ENCODE measurements at regions not wholly inside any gene's neighbourhood (a gene's known extent, or its start where the extent isn't known, plus 50 kb on each side); places are given as distances from the start of the nearest gene placed in this dataset.
"Not testable (repeated sequence)": the region's sequence is repeated elsewhere in the genome, so short reads cannot be mapped to it uniquely, and the experiment has no call there.

- DNase-seq: no peak
These were observed 172.6 kb upstream of the BET1 start for GRCh38 chr7:94176694-94177200.

GRCh38 chr7:94177441-94177840 lies 173.3 kb upstream of the BET1 start:
- DNase-seq: no peak

- DNase-seq: no peak
These were observed 174.1 kb upstream of the BET1 start for GRCh38 chr7:94178230-94178629.

- no peak for DNase-seq
These were observed 175.3 kb upstream of the BET1 start for GRCh38 chr7:94179466-94179865.

- no peak for DNase-seq
These were observed 177.9 kb upstream of the BET1 start for GRCh38 chr7:94182066-94182465.

- no peak for DNase-seq
These were observed 178.6 kb upstream of the BET1 start for GRCh38 chr7:94182721-94183120.

GRCh38 chr7:94183289-94183749 lies 179.2 kb upstream of the BET1 start:
- no peak for DNase-seq

GRCh38 chr7:94183891-94184290 lies 179.7 kb upstream of the BET1 start:
- no peak for DNase-seq

GRCh38 chr7:94188350-94188749 lies 184.2 kb upstream of the BET1 start:
- DNase-seq: no peak

- no peak for DNase-seq
These were observed 186.5 kb upstream of the BET1 start for GRCh38 chr7:94190599-94191061.

GRCh38 chr7:94194426-94194825 lies 190.3 kb upstream of the BET1 start:
- DNase-seq: not testable (repeated sequence)

GRCh38 chr7:94195201-94195600 lies 191.0 kb upstream of the BET1 start:
- no peak for DNase-seq

GRCh38 chr7:94195813-94196212 lies 191.7 kb upstream of the BET1 start:
- no peak for DNase-seq

GRCh38 chr7:94205529-94205928 lies 189.2 kb upstream of the COL1A2 start:
- DNase-seq: no peak

- DNase-seq: no peak
These were observed 188.4 kb upstream of the COL1A2 start for GRCh38 chr7:94206295-94206694.

- DNase-seq: no peak
These were observed 182.5 kb upstream of the COL1A2 start for GRCh38 chr7:94212160-94212559.

GRCh38 chr7:94216944-94217461 lies 177.7 kb upstream of the COL1A2 start:
- no peak for DNase-seq

GRCh38 chr7:94217766-94218165 lies 176.9 kb upstream of the COL1A2 start:
- no peak for DNase-seq

GRCh38 chr7:94222516-94222915 lies 172.2 kb upstream of the COL1A2 start:
- DNase-seq: no peak

- DNase-seq: no peak
These were observed 171.2 kb upstream of the COL1A2 start for GRCh38 chr7:94223375-94224084.

GRCh38 chr7:94228223-94228622 lies 166.5 kb upstream of the COL1A2 start:
- DNase-seq: no peak

- DNase-seq: no peak
These were observed 166.0 kb upstream of the COL1A2 start for GRCh38 chr7:94228678-94229077.

- no peak for DNase-seq
These were observed 163.4 kb upstream of the COL1A2 start for GRCh38 chr7:94231305-94231704.

GRCh38 chr7:94236960-94237359 lies 157.7 kb upstream of the COL1A2 start:
- DNase-seq: no peak

GRCh38 chr7:94237417-94237816 lies 157.3 kb upstream of the COL1A2 start:
- no peak for DNase-seq
